A172 (cell line): ENCODE measurements at regions not wholly inside any gene's neighbourhood (a gene's known extent, or its start where the extent isn't known, plus 50 kb on each side); places are given as distances from the start of the nearest gene placed in this dataset.

ENCODE experiments used
- DNase-seq: peaks from one replicate; pipeline ENCODE4 v3.0.0-alpha.2; 2015; ENCODE audit warnings: low spot score

- DNase-seq = no peak
Measured at GRCh38 chr21:26653430-26653829, 80.3 kb upstream of the CYYR1 start.

GRCh38 chr21:26652854-26653253, 79.8 kb upstream of the CYYR1 start:
- DNase-seq = no peak

- no peak for DNase-seq
Measured at GRCh38 chr21:26641062-26641461, 68.0 kb upstream of the CYYR1 start.

GRCh38 chr21:26637201-26637745, 64.2 kb upstream of the CYYR1 start:
- DNase-seq = no peak

- DNase-seq = no peak
Measured at GRCh38 chr21:26635681-26636080, 62.6 kb upstream of the CYYR1 start.

GRCh38 chr21:26632691-26633090, 59.6 kb upstream of the CYYR1 start:
- no peak for DNase-seq

- no peak for DNase-seq
Measured at GRCh38 chr21:26626187-26626586, 53.1 kb upstream of the CYYR1 start.

- no peak for DNase-seq
Measured at GRCh38 chr21:26624983-26625519, 52.0 kb upstream of the CYYR1 start.
